HCT116 (cell line): ENCODE measurements at regions not wholly inside any gene's neighbourhood (a gene's known extent, or its start where the extent isn't known, plus 50 kb on each side); places are given as distances from the start of the nearest gene placed in this dataset.
"Not testable (repeated sequence)": the region's sequence is repeated elsewhere in the genome, so short reads cannot be mapped to it uniquely, and the experiment has no call there.

ENCODE experiments used
- ATAC-seq: fragments of 200-7000 bp; cut with Tn5 transposase; 2 replicates; pipeline ENCODE4 v1.9.1; 2020; ENCODE audit warnings: mild to moderate bottlenecking, moderate library complexity
- BruUV-seq: library from RNA; stranded (reverse); fragments of 400-500 nt; replicated peaks from 2 replicates; lab custom pipeline; 2021; lab: Mats Ljungman, UMichigan
- CTCF ChIA-PET: fragments of 300-600 bp; sonication (Branson Sonifier 250); formaldehyde crosslinking; loops from one replicate; lab custom pipeline; 2021; ENCODE audit warnings: antibody characterized with exemption; lab: Charles Lee
- POLR2A ChIA-PET: fragments of 300-600, 350-600 bp; sonication (Branson Sonifier 250); formaldehyde crosslinking; loops from one replicate; lab custom pipeline; 2021; ENCODE audit warnings: antibody characterized with exemption; lab: Charles Lee
- RAD21 ChIA-PET, 2 experiments: fragments of 300-600 bp; sonication (Branson Sonifier 250); formaldehyde crosslinking; loops; one replicate each; lab custom pipeline; 2023; ENCODE audit warnings: low total read pairs in 2 of 2; ENCODE audit not compliant: uncharacterized antibody in 2 of 2, unreplicated experiment in 2 of 2, low non-redundant PET in 1 of 2; lab: Charles Lee
- DNase-seq: peaks from one replicate; pipeline ENCODE4 v3.0.0-alpha.2; 2010; ENCODE audit warnings: low read depth, low spot score
- H2AFZ ChIP-seq: fragments of 200-600 bp; shearing (Covaris generic), sonication (generic); 2 replicates; pipeline ENCODE4 v1.6.1; 2017; ENCODE audit warnings: low read depth, mixed run types, mixed read lengths, antibody characterized with exemption, low read length; ENCODE audit not compliant: poor library complexity, severe bottlenecking
- H3K27ac ChIP-seq: 2 replicates; pipeline ENCODE4 v1.5.1; 2012; ENCODE audit warnings: low read depth, low read length
- H3K27me3 ChIP-seq: fragments of 200-600 bp; sonication (generic); 2 replicates; pipeline ENCODE4 v1.6.1; 2016; ENCODE audit warnings: mixed run types, low read length, mixed read lengths; ENCODE audit not compliant: insufficient read depth
- H3K36me3 ChIP-seq, 2 experiments: fragments of 200-500 bp in 1 of 2; fragments of 200-600 bp in 1 of 2; sonication (Bioruptor generic) in 1 of 2; sonication (generic) in 1 of 2; 2 replicates each; pipeline versions ENCODE4 v1.5.1 to v1.6.1; 2014 to 2016; ENCODE audit warnings: low read length in 2 of 2, inconsistent platforms in 1 of 2, mixed read lengths in 1 of 2, mixed run types in 1 of 2; ENCODE audit not compliant: insufficient read depth in 2 of 2, control insufficient read depth in 1 of 2
- H3K4me1 ChIP-seq, 2 experiments: fragments of 200-600 bp in 1 of 2; sonication (generic) in 1 of 2; 2 replicates each; pipeline versions ENCODE4 v1.5.1 to v1.6.1; 2012 to 2017; ENCODE audit warnings: low read length in 2 of 2, inconsistent platforms in 1 of 2, mild to moderate bottlenecking in 1 of 2, mixed read lengths in 1 of 2, mixed run types in 1 of 2, moderate library complexity in 1 of 2; ENCODE audit not compliant: insufficient read depth in 2 of 2, control insufficient read depth in 1 of 2
- H3K4me2 ChIP-seq: fragments of 200-600 bp; sonication (generic); 2 replicates; pipeline ENCODE4 v1.6.1; 2017; ENCODE audit warnings: mixed run types, low read length, mixed read lengths
- H3K4me3 ChIP-seq, 2 experiments: fragments of 200-600 bp in 1 of 2; sonication (generic) in 1 of 2; replicated peaks in 1 of 2; 2 replicates each; pipeline ENCODE4 v1.5.1; 2011 to 2016; ENCODE audit warnings: low read length in 2 of 2, control low read depth in 1 of 2, low read depth in 1 of 2, mild to moderate bottlenecking in 1 of 2, mixed read lengths in 1 of 2, mixed run types in 1 of 2
- H3K79me2 ChIP-seq: fragments of 200-600 bp; sonication (generic); 2 replicates; pipeline ENCODE4 v1.6.1; 2017; ENCODE audit warnings: mild to moderate bottlenecking, mixed run types, low read length, moderate library complexity, mixed read lengths; ENCODE audit not compliant: insufficient read depth
- H3K9ac ChIP-seq: fragments of 200-600 bp; sonication (generic); 2 replicates; pipeline ENCODE4 v1.6.1; 2016; ENCODE audit warnings: low read length, mixed read lengths
- H3K9me2 ChIP-seq: fragments of 200-600 bp; sonication (generic), shearing (Covaris generic); 2 replicates; pipeline ENCODE4 v1.6.1; 2017; ENCODE audit warnings: mixed run types, mild to moderate bottlenecking, moderate library complexity; ENCODE audit not compliant: insufficient read depth
- H3K9me3 ChIP-seq, 2 experiments: fragments of 200-500 bp in 1 of 2; fragments of 200-600 bp in 1 of 2; sonication (Bioruptor generic) in 1 of 2; sonication (generic) in 1 of 2; 2 replicates each; pipeline ENCODE4 v1.6.1; 2014 to 2017; ENCODE audit warnings: low read length in 2 of 2, mixed read lengths in 2 of 2, inconsistent platforms in 1 of 2, low read depth in 1 of 2, mild to moderate bottlenecking in 1 of 2, mixed run types in 1 of 2, moderate library complexity in 1 of 2; ENCODE audit not compliant: control insufficient read depth in 1 of 2, insufficient read depth in 1 of 2
- H4K20me1 ChIP-seq: fragments of 200-600 bp; sonication (generic), shearing (Covaris generic); 2 replicates; pipeline ENCODE4 v1.6.1; 2017; ENCODE audit warnings: mixed run types, mild to moderate bottlenecking, moderate library complexity; ENCODE audit not compliant: insufficient read depth
- RAD21 ChIP-seq: IDR thresholded peaks from 2 replicates; pipeline ENCODE4 v1.6.1; 2012; ENCODE audit warnings: low read depth, mild to moderate bottlenecking
- SIN3A ChIP-seq: IDR thresholded peaks from 2 replicates; pipeline ENCODE4 v1.6.1; 2012; ENCODE audit warnings: low read depth
- SP1 ChIP-seq: IDR thresholded peaks from 2 replicates; pipeline ENCODE4 v1.6.1; 2012; ENCODE audit warnings: low read depth
- ZFX ChIP-seq: fragments of 450-650 bp; IDR thresholded peaks from 2 replicates; pipeline ENCODE4 v1.6.1; 2017
- ZNF274 ChIP-seq: fragments of 200-500 bp; sonication (Bioruptor generic); IDR thresholded peaks from 2 replicates; pipeline ENCODE4 v1.6.1; 2014; ENCODE audit warnings: mild to moderate bottlenecking, low read depth, low read length, inconsistent platforms
- intact Hi-C: fragments of 100-400 bp; cut with micrococcal nuclease; formaldehyde crosslinking; loops from 2 replicates; pipeline ENCODE4 v1.10.0; 2022
- TF ChIP-seq, protein P1 (sequence below): IDR thresholded peaks from 2 replicates; pipeline ENCODE4 v1.6.1; 2011; ENCODE audit warnings: mild to moderate bottlenecking, low read length, moderate library complexity; ENCODE audit not compliant: insufficient replicate concordance; ENCODE audit errors: extremely low read depth

- TF ChIP-seq, protein P1, sequence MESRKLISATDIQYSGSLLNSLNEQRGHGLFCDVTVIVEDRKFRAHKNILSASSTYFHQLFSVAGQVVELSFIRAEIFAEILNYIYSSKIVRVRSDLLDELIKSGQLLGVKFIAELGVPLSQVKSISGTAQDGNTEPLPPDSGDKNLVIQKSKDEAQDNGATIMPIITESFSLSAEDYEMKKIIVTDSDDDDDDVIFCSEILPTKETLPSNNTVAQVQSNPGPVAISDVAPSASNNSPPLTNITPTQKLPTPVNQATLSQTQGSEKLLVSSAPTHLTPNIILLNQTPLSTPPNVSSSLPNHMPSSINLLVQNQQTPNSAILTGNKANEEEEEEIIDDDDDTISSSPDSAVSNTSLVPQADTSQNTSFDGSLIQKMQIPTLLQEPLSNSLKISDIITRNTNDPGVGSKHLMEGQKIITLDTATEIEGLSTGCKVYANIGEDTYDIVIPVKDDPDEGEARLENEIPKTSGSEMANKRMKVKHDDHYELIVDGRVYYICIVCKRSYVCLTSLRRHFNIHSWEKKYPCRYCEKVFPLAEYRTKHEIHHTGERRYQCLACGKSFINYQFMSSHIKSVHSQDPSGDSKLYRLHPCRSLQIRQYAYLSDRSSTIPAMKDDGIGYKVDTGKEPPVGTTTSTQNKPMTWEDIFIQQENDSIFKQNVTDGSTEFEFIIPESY, result no peak
- TF ChIP-seq ZNF274 (no peak), SP1 (no peak), RAD21 (no peak), SIN3A (no peak), ZFX (no peak)
Observed at GRCh38 chr15:77874063-77874462, 203.4 kb downstream of the TBC1D2B start (continued).

DNA sequence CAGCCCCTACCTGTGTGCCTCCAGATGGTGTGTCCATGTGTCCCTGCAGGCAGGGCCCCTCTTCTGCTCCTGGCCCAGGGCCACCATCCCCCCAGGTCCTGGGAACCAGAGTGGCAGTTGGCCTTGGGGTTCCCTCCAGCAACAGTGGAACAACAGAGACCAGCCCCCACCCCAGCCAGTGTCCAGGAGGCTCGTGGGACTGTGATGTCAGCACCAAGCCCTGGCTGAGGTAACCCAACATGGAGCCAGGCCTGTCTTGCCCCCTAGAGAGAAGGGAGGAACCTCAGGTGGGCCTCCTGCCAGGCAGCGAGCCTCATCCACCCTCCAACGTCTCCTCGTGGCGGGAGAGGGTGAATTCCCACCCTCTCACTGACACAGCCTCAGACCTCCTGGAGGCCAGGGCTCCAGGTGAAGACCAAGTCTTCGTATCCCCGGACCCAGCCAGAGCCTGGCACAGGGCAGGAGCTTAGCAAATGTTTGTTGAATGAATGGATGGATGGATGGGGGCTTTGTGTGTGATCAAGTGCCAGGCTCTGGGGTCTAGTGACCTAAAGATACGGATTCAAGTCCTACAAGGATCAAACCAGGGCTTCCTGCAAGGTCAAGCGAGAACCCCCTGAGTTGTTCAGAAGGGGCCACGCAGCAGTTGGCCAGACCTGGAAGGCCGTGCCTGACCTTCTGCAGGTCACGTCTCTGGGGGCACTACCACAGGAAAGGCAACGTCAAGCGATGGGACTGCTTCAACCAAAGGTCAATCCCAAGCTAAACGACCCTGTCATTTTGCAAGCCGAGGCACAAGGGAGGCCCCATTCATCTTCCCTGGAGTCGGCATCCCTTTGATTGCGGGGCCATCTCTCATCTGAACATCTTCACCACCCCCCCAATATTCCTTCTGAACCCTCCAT lies 204.7 kb downstream of the TBC1D2B start:
- H3K9ac ChIP-seq, H3K4me1 ChIP-seq, H4K20me1 ChIP-seq, ATAC-seq, H3K9me2 ChIP-seq, DNase-seq, H3K9me3 ChIP-seq, H3K36me3 ChIP-seq, H2AFZ ChIP-seq, POLR2A ChIA-PET, H3K27ac ChIP-seq, H3K4me2 ChIP-seq, H3K27me3 ChIP-seq, BruUV-seq, H3K79me2 ChIP-seq, H3K4me3 ChIP-seq, RAD21 ChIA-PET: not testable (repeated sequence)
- intact Hi-C loops, result loop anchor here (5.0 kb wide), 1 partner anchor 215 kb away; no protein-coding TSS in a partner anchor
- CTCF ChIA-PET, result interaction anchor here (0.7 kb wide), 1 partner anchor 329 kb away, joined by 3 read pairs; no protein-coding TSS in a partner anchor
